Trophoblast cell (in vitro differentiated cells and primary cell): ENCODE measurements at regions not wholly inside any gene's neighbourhood (a gene's known extent, or its start where the extent isn't known, plus 50 kb on each side); places are given as distances from the start of the nearest gene placed in this dataset.

Source experiments
- DNase-seq, 2 donors: peaks; one replicate each; pipeline ENCODE4 v3.0.0-alpha.2; 2016
- H2AFZ ChIP-seq: 2 replicates; pipeline ENCODE4 v1.6.1; 2013; ENCODE audit warnings: low read length, moderate library complexity, mild to moderate bottlenecking; ENCODE audit not compliant: insufficient read depth, poor library complexity
- H2AK5ac ChIP-seq: 2 replicates; pipeline ENCODE4 v1.6.1; 2013; ENCODE audit warnings: mild to moderate bottlenecking, low read length
- H2BK120ac ChIP-seq: 2 replicates; pipeline ENCODE4 v1.6.1; 2013; ENCODE audit warnings: low read length, mild to moderate bottlenecking, moderate library complexity; ENCODE audit not compliant: insufficient read depth, poor library complexity
- H2BK12ac ChIP-seq: 2 replicates; pipeline ENCODE4 v1.6.1; 2013; ENCODE audit warnings: mild to moderate bottlenecking, low read length, moderate library complexity
- H2BK5ac ChIP-seq: 2 replicates; pipeline ENCODE4 v1.6.1; 2013; ENCODE audit warnings: low read length, low read depth, moderate library complexity, mild to moderate bottlenecking; ENCODE audit not compliant: poor library complexity
- H3K14ac ChIP-seq: 2 replicates; pipeline ENCODE4 v1.6.1; 2013; ENCODE audit warnings: mild to moderate bottlenecking, low read length
- H3K18ac ChIP-seq: 2 replicates; pipeline ENCODE4 v1.6.1; 2013; ENCODE audit warnings: mild to moderate bottlenecking, low read length
- H3K23ac ChIP-seq: 2 replicates; pipeline ENCODE4 v1.6.1; 2013; ENCODE audit warnings: low read length
- H3K27ac ChIP-seq: 2 replicates; pipeline ENCODE4 v1.5.1; 2013; ENCODE audit warnings: low read depth, mild to moderate bottlenecking, inconsistent platforms, low read length, moderate library complexity
- H3K27me3 ChIP-seq: 2 replicates; pipeline ENCODE4 v1.6.1; 2013; ENCODE audit warnings: inconsistent platforms, mild to moderate bottlenecking, low read length, moderate library complexity; ENCODE audit not compliant: insufficient read depth
- H3K36me3 ChIP-seq, 2 experiments: 1 replicate in 1 of 2; 2 replicates in 1 of 2; pipeline ENCODE4 v1.6.1; 2013; ENCODE audit warnings: low read length in 2 of 2, mild to moderate bottlenecking in 2 of 2, moderate library complexity in 1 of 2; ENCODE audit not compliant: insufficient read depth in 2 of 2, control insufficient read depth in 1 of 2
- H3K4ac ChIP-seq: 2 replicates; pipeline ENCODE4 v1.6.1; 2013; ENCODE audit warnings: low read depth, mild to moderate bottlenecking, low read length, moderate library complexity
- H3K4me1 ChIP-seq, 2 experiments: 1 replicate in 1 of 2; 2 replicates in 1 of 2; pipeline ENCODE4 v1.6.1; 2013; ENCODE audit warnings: low read length in 2 of 2, mild to moderate bottlenecking in 2 of 2, moderate library complexity in 1 of 2; ENCODE audit not compliant: insufficient read depth in 2 of 2, control insufficient read depth in 1 of 2
- H3K4me2 ChIP-seq: 2 replicates; pipeline ENCODE4 v1.6.1; 2013; ENCODE audit warnings: inconsistent platforms, mild to moderate bottlenecking, low read length, moderate library complexity
- H3K4me3 ChIP-seq: 2 replicates; pipeline ENCODE4 v1.5.1; 2013; ENCODE audit warnings: mild to moderate bottlenecking, low read depth, low read length, inconsistent platforms
- H3K79me1 ChIP-seq: one replicate; pipeline ENCODE4 v1.6.1; 2013; ENCODE audit warnings: low read length
- H3K79me2 ChIP-seq: 2 replicates; pipeline ENCODE4 v1.6.1; 2013; ENCODE audit warnings: low read length, mild to moderate bottlenecking; ENCODE audit not compliant: control insufficient read depth, insufficient read depth, poor library complexity
- H3K9ac ChIP-seq: 2 replicates; pipeline ENCODE4 v1.6.1; 2013; ENCODE audit warnings: mild to moderate bottlenecking, low read length
- H3K9me3 ChIP-seq: 2 replicates; pipeline ENCODE4 v1.6.1; 2013; ENCODE audit warnings: low read depth, mild to moderate bottlenecking, control low read depth, inconsistent platforms, low read length; ENCODE audit not compliant: insufficient read depth
- H4K12ac ChIP-seq: 2 replicates; pipeline ENCODE4 v1.6.1; 2013; ENCODE audit warnings: low read depth, mild to moderate bottlenecking, low read length, moderate library complexity
- H4K8ac ChIP-seq: 2 replicates; pipeline ENCODE4 v1.6.1; 2013; ENCODE audit warnings: low read depth, mild to moderate bottlenecking, low read length, moderate library complexity
- H4K91ac ChIP-seq: one replicate; pipeline ENCODE4 v1.6.1; 2013; ENCODE audit warnings: low read depth, mild to moderate bottlenecking, low read length, moderate library complexity
- WGBS: extraction: QIAGEN DNeasy Blood & Tissue Kit; methylation state at CpG from one replicate; pipeline ENCODE4 v1.1.7; 2013; ENCODE audit warnings: missing lambda C conversion rate; ENCODE audit not compliant: insufficient read length, insufficient coverage; ENCODE audit errors: extremely low coverage; 5-methylcytosine and 5-hydroxymethylcytosine counted together

GRCh38 chr10:44009891-44010632 lies 361.4 kb upstream of the ZNF32 start:
- Histone ChIP-seq H3K9me3 (no peaks in the 10 kb centered on the region), H3K27ac (no peak overlapping the region), H3K23ac (no peak overlapping the region), H2AK5ac (no peak overlapping the region), H2BK120ac (no peak overlapping the region), H2BK5ac (no peak overlapping the region), H3K79me2 (peaks cover 1% of the 10 kb centered on the region), H4K12ac (no peak overlapping the region), H3K4me1 (peaks cover 7 to 8% of the 10 kb centered on the region in 2 experiments), H3K4me2 (no peak overlapping the region), H3K4me3 (no peak overlapping the region), H4K8ac (no peak overlapping the region), H2BK12ac (no peak overlapping the region), H3K18ac (no peak overlapping the region), H3K14ac (no peak overlapping the region), H4K91ac (no peak overlapping the region), H3K4ac (no peak overlapping the region), H2AFZ (no peak overlapping the region), H3K36me3 (no peaks in the 10 kb centered on the region), H3K9ac (no peak overlapping the region), H3K27me3 (no peaks in the 10 kb centered on the region), H3K79me1 (peaks cover 5% of the 10 kb centered on the region)
- WGBS: no CpG with 5 or more reads among the region's 8 CpGs
- DNase-seq: no peak

DNA sequence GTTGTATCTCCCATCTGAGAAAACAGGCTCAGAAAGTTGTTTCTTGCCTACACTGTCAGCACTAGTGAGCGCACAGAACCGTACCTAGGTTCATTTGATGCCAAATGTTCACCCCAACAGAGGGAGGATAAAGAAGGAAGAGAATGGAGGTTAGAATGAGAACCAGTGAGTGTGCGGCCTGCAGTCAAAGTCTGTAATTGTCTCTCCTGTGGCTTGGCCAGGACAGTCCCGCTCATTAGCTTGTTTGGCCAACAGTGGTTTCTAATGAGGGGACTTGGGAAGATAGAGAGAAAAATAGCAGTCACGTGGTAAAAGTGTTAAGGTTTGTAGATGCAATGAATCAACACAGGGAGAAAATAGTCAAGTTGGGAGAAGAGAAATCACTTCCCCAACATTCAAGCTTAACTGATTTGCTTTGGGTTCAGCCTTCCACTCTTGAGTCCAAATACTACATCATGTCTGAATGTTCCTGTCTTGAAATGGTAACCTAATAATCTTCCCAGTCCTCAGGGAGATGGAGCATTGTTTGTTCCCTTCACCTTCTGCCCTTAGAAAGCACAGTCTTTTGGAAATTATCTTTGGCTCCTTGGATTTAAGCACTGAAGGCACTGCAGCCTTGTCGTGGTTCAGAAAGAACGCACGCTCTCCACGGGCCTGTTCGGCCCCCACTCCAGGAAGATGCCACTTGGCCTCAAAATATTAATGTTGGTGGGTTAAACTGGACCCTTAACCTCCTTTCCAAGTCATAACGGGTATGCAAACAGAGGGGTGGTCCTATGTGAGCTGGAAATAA lies 360.4 kb upstream of the ZNF32 start:
- no peak overlapping the region for H3K14ac ChIP-seq
- H2BK120ac ChIP-seq: no peak overlapping the region
- WGBS: no CpG with 5 or more reads among the region's 11 CpGs
- no peak overlapping the region for H3K4ac ChIP-seq
- H3K36me3 ChIP-seq: no peaks in the 10 kb centered on the region
- H3K18ac ChIP-seq: no peak overlapping the region
- H2AFZ ChIP-seq: no peak overlapping the region
- no peak overlapping the region for H4K12ac ChIP-seq
- peaks cover 5% of the 10 kb centered on the region for H3K79me1 ChIP-seq
- no peak overlapping the region for H3K27ac ChIP-seq
- H3K27me3 ChIP-seq: no peaks in the 10 kb centered on the region
- H2AK5ac ChIP-seq: no peak overlapping the region
- H2BK12ac ChIP-seq: no peak overlapping the region
- peak overlapping the region; percentile 67 for H4K91ac ChIP-seq
- no peak overlapping the region for H3K4me2 ChIP-seq
- no peak overlapping the region for H3K4me3 ChIP-seq
- no peak overlapping the region for H3K23ac ChIP-seq
- H3K79me2 ChIP-seq: peaks cover 1% of the 10 kb centered on the region
- H4K8ac ChIP-seq: no peak overlapping the region
- no peak overlapping the region for H3K9ac ChIP-seq
- H3K4me1 ChIP-seq: peaks cover 7 to 8% of the 10 kb centered on the region in 2 experiments
- H3K9me3 ChIP-seq: no peaks in the 10 kb centered on the region
- no peak overlapping the region for H2BK5ac ChIP-seq
- no peak for DNase-seq

GRCh38 chr10:44008270-44008916 lies 359.7 kb upstream of the ZNF32 start:
- no peak overlapping the region for H3K9ac ChIP-seq
- WGBS: no CpG with 5 or more reads among the region's 10 CpGs
- no peaks in the 10 kb centered on the region for H3K9me3 ChIP-seq
- H3K79me2 ChIP-seq: peaks cover 1% of the 10 kb centered on the region
- peaks cover 5% of the 10 kb centered on the region for H3K79me1 ChIP-seq
- H4K91ac ChIP-seq: peak overlapping the region; percentile 67
- H3K23ac ChIP-seq: no peak overlapping the region
- peak; percentile 92 to 94 for DNase-seq
- H3K18ac ChIP-seq: no peak overlapping the region
- H2AFZ ChIP-seq: no peak overlapping the region
- H3K4me3 ChIP-seq: no peak overlapping the region
- H3K14ac ChIP-seq: no peak overlapping the region
- no peak overlapping the region for H4K12ac ChIP-seq
- no peak overlapping the region for H2AK5ac ChIP-seq
- no peaks in the 10 kb centered on the region for H3K27me3 ChIP-seq
- no peak overlapping the region for H3K4ac ChIP-seq
- no peak overlapping the region for H3K27ac ChIP-seq
- no peak overlapping the region for H2BK120ac ChIP-seq
- no peak overlapping the region for H4K8ac ChIP-seq
- H3K4me1 ChIP-seq: peaks cover 7 to 8% of the 10 kb centered on the region in 2 experiments
- H3K4me2 ChIP-seq: no peak overlapping the region
- no peak overlapping the region for H2BK5ac ChIP-seq
- H2BK12ac ChIP-seq: no peak overlapping the region
- H3K36me3 ChIP-seq: no peaks in the 10 kb centered on the region

- H3K18ac ChIP-seq: no peak overlapping the region
- H3K9ac ChIP-seq: no peak overlapping the region
- no peak overlapping the region for H4K12ac ChIP-seq
- no peak overlapping the region for H3K14ac ChIP-seq
- no peaks in the 10 kb centered on the region for H3K27me3 ChIP-seq
- peaks cover 7% of the 10 kb centered on the region in 2 experiments for H3K4me1 ChIP-seq
- no peak overlapping the region for H2AK5ac ChIP-seq
- no peak overlapping the region for H3K27ac ChIP-seq
- peaks cover 1% of the 10 kb centered on the region for H3K79me2 ChIP-seq
- no peak overlapping the region for H4K91ac ChIP-seq
- WGBS: no CpG with 5 or more reads among the region's 1 CpG
- H2BK12ac ChIP-seq: no peak overlapping the region
- DNase-seq: no peak
- no peak overlapping the region for H3K4me2 ChIP-seq
- H3K4me3 ChIP-seq: no peak overlapping the region
- H2AFZ ChIP-seq: no peak overlapping the region
- peaks cover 5% of the 10 kb centered on the region for H3K79me1 ChIP-seq
- H2BK120ac ChIP-seq: no peak overlapping the region
- H3K36me3 ChIP-seq: no peaks in the 10 kb centered on the region
- no peak overlapping the region for H2BK5ac ChIP-seq
- no peak overlapping the region for H4K8ac ChIP-seq
- no peak overlapping the region for H3K4ac ChIP-seq
- H3K9me3 ChIP-seq: no peaks in the 10 kb centered on the region
- H3K23ac ChIP-seq: no peak overlapping the region
These were observed 358.1 kb upstream of the ZNF32 start for GRCh38 chr10:44006771-44007170.
